ENCODE measurements at regions not wholly inside any gene's neighbourhood (a gene's known extent, or its start where the extent isn't known, plus 50 kb on each side); places are given as distances from the start of the nearest gene placed in this dataset.
"Not testable (repeated sequence)": the region's sequence is repeated elsewhere in the genome, so short reads cannot be mapped to it uniquely, and the experiment has no call there.

DNA sequence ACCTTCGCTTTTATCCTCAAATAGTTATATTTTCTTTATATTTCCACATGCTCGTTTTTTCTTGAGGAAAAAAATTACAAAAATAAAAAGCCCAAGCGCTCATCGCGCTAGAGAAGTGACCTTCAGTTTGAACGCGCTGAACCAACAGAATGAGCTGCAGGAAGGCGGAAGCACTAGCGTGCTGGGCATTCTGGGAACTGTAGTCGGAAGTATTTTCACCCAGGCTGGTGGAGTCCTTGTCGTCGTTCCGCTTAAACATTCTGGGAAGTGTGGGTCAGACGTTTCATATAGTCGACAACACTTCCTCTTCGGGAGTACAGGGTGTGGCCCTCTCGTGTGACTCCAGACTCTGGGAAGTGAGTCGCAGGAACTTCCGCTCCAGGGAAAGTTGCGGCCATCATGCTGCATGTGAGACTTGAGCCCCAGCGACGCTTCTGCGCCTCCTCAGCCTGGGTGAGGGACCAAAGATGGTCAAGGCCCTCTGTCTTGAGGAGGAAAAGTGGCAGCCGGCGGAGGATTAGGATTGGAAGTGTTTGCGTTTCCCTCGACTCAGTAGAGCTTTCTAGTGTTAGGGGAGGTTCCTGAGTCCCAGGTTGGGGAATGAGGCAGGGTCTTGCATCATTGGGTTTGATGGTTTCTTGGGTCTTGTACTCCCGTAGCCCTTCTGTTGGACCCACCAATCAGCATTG is 84.1 kb upstream of the GPR39 start:
- DNase-seq: not testable (repeated sequence)

- DNase-seq: not testable (repeated sequence)
These were observed 79.5 kb upstream of the GPR39 start for GRCh38 chr2:132337135-132337534.

DNA sequence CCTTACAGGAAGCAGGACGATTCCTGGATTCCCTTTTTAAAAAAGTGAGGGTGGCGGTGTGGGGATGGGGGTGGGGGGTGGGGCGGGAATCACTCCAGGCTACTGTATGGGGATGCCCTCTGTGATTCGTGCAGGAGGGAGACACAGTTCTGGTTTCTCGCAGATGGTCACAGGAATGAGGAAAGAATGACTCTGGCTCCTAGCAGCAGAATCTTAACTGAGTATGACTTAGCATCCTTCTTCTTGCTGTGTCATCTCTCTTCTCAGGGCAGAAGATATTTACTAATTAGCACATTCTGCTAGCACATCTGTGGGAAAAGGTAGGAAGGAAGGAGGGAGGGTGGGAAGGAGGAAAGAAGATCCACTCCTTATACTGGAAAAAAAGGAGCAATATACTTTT is 78.8 kb upstream of the GPR39 start:
- not testable (repeated sequence) for DNase-seq

DNA sequence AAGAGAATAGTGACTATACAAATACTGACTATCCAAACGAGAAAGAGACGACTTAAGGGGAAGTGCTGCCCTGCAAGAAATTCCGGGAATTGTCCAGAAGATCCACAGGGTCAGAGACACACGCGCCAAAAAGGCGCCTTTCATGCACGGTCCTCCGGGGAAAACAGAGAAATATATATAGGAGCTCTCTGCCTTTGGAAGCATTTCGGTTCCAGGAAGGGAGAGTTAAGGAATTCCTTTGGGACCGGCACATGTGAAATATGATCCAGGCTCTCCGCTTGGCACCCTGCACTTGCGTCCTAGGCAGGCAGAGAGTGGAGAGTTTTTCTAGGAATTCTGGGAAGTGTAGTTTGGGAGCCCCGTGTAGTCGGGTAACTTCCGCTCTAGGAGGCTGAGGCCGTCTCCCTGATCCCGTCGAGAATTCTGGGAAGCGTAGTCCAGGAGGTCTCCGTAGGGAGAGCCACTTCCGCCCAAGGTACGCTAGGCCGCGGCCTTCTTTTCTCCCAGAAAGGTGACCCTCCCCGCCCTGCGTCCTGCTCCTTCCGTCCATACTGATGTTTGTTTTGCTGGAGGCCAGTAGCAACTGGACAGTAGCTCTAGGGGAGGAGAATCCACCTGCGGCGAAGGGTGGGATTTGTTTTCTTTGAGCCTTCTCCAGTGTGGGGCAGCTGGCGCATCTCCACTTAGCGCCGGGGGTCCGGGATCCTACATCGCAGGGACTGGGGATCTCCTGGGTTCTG is 69.4 kb upstream of the GPR39 start:
- DNase-seq: peak; percentile 52 to 80 (median 76)

DNA sequence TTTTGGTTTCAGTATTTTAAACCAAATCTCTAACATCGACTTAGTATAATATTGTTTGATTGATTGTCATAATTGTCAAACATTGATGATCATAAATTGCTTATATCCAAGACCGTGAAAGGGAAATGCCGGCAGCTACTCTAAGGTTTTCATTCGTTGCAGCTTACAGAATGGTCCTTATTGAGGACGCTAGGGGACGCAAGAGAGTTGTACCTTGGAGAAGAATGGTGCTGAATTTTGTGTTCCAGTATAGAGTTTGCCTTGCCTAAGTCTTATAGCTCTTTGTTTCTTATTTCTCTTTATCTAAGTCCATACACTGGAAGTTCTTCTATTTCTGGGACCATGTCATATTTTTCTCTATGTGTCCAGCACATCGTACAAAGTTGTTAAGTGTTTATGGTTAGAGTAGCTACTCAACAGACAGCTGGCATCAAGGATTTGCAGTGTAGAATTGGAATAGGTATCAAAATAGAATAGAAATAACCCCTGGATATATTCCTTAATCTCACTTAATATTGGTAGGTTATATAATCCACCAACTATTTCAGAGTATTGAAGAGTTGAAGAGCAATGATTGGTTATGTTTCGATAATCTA is 67.4 kb upstream of the GPR39 start:
- peak; percentile 26 to 61 (median 47) for DNase-seq

- not testable (repeated sequence) for DNase-seq
These were observed 64.9 kb upstream of the GPR39 start for GRCh38 chr2:132351668-132352067.

- peak; percentile 54 to 76 (median 75) for DNase-seq
These were observed 64.1 kb upstream of the GPR39 start for GRCh38 chr2:132352481-132353001.

- not testable (repeated sequence) for DNase-seq
These were observed 63.2 kb upstream of the GPR39 start for GRCh38 chr2:132353380-132353779.

DNA sequence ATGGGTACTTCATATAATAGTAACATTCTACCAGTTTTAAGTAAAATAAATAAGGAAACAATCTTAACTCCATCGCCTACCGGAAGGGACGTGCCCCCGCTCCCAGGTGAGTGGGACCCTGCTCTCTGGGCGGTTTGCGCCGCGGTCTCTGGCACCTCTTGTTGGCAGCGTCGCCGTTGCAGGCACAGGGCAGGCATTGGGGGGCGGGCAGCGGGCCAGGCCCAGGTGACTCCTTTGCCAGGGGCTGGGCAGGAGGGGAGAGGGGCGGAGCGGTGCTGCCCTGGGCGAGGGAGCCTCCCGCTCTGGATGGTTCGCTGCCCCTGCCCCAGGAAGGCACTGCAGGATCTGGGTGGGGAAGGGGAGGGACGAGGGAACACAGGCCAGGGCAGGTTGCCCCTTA is 55.6 kb upstream of the GPR39 start:
- not testable (repeated sequence) for DNase-seq

GRCh38 chr2:132361498-132361897 is 55.1 kb upstream of the GPR39 start:
- not testable (repeated sequence) for DNase-seq

- not testable (repeated sequence) for DNase-seq
These were observed 53.3 kb upstream of the GPR39 start for GRCh38 chr2:132363352-132363751.

GRCh38 chr2:132365963-132366362 is 50.6 kb upstream of the GPR39 start:
- not testable (repeated sequence) for DNase-seq

DNA sequence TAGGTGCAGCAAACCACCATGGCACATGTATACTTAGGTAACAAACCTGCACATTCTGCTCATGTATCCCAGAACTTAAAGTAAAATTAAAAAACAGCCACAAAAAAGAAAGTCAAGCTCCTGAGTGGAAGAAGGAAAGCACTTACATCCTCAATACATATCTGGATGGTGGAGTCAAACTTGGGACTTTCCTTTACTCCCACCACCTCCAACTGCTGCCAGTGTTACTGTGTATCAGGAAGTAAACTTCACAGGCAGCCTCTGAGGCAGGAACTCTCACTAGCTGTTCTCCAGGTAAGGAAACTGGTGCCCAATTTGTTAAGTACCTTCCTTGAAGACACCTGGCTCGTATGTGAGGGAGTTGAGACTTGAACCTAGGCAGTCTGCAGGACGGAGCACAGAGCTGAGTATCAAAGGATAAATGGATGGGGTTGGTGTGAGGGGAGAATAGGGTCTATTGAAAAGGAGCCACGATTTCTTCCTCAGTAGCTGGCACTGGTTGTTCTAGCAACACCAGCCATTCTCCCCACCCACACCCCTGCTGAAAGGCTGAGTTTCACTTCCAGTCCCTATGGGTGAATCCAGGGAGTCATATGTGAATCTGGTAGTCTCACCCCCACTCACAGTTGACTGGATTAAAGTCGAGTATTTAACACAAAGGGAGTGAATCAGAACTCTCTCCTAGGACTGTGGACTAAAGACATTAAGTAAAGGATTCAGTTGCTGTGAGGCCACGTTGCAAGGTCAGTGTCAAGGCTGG is 50.0 kb upstream of the GPR39 start:
- DNase-seq: no peak
